ENCODE measurements at regions not wholly inside any gene's neighbourhood (a gene's known extent, or its start where the extent isn't known, plus 50 kb on each side); places are given as distances from the start of the nearest gene placed in this dataset.

DNA sequence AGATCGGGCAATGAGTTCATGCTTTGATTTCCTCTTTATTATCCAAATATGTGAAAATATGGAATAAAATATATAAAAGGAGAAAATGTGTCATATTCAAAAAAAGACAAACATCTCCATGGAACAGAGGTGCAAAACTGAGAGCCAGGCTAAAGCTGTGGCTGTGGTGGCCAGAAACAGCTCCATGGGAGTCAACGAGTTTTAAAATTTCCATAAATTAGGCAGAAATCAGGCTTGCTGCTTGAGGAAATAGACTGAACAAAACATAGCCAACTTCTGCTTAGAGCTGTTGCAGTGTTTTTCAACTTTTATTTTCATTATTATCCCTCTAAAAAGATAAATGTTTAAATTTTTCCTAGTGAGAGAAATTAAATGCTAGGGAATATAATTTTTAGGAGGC lies 110.8 kb upstream of the SLC30A5 start (continued):
- TF ChIP-seq, protein P1, sequence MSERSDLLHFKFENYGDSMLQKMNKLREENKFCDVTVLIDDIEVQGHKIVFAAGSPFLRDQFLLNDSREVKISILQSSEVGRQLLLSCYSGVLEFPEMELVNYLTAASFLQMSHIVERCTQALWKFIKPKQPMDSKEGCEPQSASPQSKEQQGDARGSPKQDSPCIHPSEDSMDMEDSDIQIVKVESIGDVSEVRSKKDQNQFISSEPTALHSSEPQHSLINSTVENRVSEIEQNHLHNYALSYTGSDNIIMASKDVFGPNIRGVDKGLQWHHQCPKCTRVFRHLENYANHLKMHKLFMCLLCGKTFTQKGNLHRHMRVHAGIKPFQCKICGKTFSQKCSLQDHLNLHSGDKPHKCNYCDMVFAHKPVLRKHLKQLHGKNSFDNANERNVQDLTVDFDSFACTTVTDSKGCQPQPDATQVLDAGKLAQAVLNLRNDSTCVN (tag by site-specific recombination; optimal IDR thresholded peaks at IDR 0.05): no peak
- TF ChIP-seq ZNF112 (tag by site-specific recombination; IDR thresholded peaks at IDR 0.05): no peak
- TF ChIP-seq SALL2 (tag by site-specific recombination; IDR thresholded peaks at IDR 0.05; ENCODE audit: borderline replicate concordance): no peak

GRCh38 chr5:68983959-68984358 lies 109.9 kb upstream of the SLC30A5 start:
- Histone ChIP-seq H3K4me1 (ENCODE audit: control insufficient read depth, insufficient read depth, low read length) (no peaks in the 10 kb centered on the region), H3K9me3 (ENCODE audit: control insufficient read depth, insufficient read depth, low read depth, low read length) (no peaks in the 10 kb centered on the region), H3K36me3 (ENCODE audit: control insufficient read depth in 2 of 2, insufficient read depth in 1 of 2, low read length in 2 of 2) (no peaks in the 10 kb centered on the region), H3K27ac (ENCODE audit: extremely low read depth, low read depth, low read length) (no peak overlapping the region), H3K4me3 (ENCODE audit: low read depth, low read length) (no peak overlapping the region)
- TF ChIP-seq ZNF324 (tag by site-specific recombination; IDR thresholded peaks at IDR 0.05): no peak
- 0 out of 2 replicates have a peak, but pooled peaks have one; percentile 10 for TF ChIP-seq ZNF121 (tag by site-specific recombination; IDR thresholded peaks at IDR 0.05)
- CTCF ChIA-PET: interaction anchor here (1.0 to 1.3 kb wide), 2 partner anchors 21 to 28 kb away, joined by 3 to 5 read pairs; no protein-coding TSS in a partner anchor
- POLR2A ChIA-PET: no interaction called here

DNA sequence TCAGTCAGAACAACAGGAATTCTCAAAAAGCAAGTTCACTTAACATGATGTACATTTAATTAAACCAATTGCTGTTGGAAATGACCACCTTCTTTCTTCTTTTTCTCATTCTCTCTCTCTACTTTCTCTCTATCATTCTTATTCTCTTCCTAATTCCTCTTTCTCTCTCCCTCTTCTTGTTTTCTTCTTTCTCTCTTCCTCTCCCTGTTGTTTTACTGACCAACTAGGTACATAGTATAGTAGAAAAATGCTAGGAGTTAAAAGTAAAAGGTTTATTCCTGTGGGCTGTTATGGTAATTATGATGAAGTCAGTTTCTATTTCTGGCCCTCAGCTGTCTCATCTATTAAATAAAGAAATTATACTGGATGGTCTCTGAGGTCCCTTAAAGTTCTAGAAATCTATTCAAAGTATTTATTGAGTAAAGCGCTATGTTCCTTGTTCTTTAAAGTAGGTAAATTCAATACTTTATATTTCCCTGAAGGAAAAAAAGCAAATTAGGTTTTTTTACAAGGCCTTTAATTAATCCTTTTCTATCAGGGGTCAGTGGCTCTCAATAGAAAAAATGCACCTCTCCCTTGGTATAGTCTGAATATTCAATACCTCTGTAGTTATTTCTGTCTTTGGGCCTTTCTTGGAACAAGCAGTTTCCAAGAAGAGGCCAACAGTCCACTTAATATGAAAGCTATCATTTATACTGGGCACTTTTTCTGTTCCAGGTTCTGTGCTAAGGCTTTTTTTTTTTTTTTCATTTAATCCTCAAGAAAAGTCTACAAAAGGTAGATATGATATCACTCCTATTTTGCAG lies 102.3 kb upstream of the SLC30A5 start:
- POLR2A ChIA-PET: no interaction called here

GRCh38 chr5:68994645-68995044 lies 99.2 kb upstream of the SLC30A5 start:
- CTCF ChIA-PET: interaction anchor here (0.6 to 1.0 kb wide), 2 partner anchors 13 to 32 kb away, joined by 3 to 5 read pairs; no protein-coding TSS in a partner anchor
- Histone ChIP-seq H3K27ac (ENCODE audit: extremely low read depth, low read depth, low read length) (no peak overlapping the region), H3K4me3 (ENCODE audit: low read depth, low read length) (no peak overlapping the region), H3K4me1 (ENCODE audit: control insufficient read depth, insufficient read depth, low read length) (no peaks in the 10 kb centered on the region), H3K9me3 (ENCODE audit: control insufficient read depth, insufficient read depth, low read depth, low read length) (no peaks in the 10 kb centered on the region), H3K36me3 (ENCODE audit: control insufficient read depth in 2 of 2, insufficient read depth in 1 of 2, low read length in 2 of 2) (no peaks in the 10 kb centered on the region)
- POLR2A ChIA-PET: no interaction called here
- no peak for TF ChIP-seq ZNF211 (tag by site-specific recombination; IDR thresholded peaks at IDR 0.05; ENCODE audit: low read depth)
- TF ChIP-seq ZNF521 (tag by site-specific recombination; IDR thresholded peaks at IDR 0.05): no peak
- TF ChIP-seq, protein P2, sequence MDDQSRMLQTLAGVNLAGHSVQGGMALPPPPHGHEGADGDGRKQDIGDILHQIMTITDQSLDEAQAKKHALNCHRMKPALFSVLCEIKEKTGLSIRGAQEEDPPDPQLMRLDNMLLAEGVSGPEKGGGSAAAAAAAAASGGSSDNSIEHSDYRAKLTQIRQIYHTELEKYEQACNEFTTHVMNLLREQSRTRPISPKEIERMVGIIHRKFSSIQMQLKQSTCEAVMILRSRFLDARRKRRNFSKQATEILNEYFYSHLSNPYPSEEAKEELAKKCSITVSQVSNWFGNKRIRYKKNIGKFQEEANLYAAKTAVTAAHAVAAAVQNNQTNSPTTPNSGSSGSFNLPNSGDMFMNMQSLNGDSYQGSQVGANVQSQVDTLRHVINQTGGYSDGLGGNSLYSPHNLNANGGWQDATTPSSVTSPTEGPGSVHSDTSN (CRISPR knock-in tag; IDR thresholded peaks at IDR 0.05): no peak
- no peak for TF ChIP-seq ZNF561 (tag by site-specific recombination; IDR thresholded peaks at IDR 0.05; ENCODE audit: borderline replicate concordance)
- TF ChIP-seq ZNF677 (tag by site-specific recombination; IDR thresholded peaks at IDR 0.05): no peak
- TF ChIP-seq ZNF274 (IDR thresholded peaks at IDR 0.05; ENCODE audit: low read length): no peak
- no peak for TF ChIP-seq ZNF274 (tag by site-specific recombination; IDR thresholded peaks at IDR 0.05; ENCODE audit: borderline replicate concordance)
- TF ChIP-seq ZFP37 (tag by site-specific recombination; IDR thresholded peaks at IDR 0.05): no peak
- TF ChIP-seq, protein P3, sequence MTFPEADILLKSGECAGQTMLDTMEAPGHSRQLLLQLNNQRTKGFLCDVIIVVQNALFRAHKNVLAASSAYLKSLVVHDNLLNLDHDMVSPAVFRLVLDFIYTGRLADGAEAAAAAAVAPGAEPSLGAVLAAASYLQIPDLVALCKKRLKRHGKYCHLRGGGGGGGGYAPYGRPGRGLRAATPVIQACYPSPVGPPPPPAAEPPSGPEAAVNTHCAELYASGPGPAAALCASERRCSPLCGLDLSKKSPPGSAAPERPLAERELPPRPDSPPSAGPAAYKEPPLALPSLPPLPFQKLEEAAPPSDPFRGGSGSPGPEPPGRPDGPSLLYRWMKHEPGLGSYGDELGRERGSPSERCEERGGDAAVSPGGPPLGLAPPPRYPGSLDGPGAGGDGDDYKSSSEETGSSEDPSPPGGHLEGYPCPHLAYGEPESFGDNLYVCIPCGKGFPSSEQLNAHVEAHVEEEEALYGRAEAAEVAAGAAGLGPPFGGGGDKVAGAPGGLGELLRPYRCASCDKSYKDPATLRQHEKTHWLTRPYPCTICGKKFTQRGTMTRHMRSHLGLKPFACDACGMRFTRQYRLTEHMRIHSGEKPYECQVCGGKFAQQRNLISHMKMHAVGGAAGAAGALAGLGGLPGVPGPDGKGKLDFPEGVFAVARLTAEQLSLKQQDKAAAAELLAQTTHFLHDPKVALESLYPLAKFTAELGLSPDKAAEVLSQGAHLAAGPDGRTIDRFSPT (tag by site-specific recombination; IDR thresholded peaks at IDR 0.05): no peak
- TF ChIP-seq IKZF3 (tag by site-specific recombination; IDR thresholded peaks at IDR 0.05): no peak
- no peak for TF ChIP-seq SP7 (tag by site-specific recombination; IDR thresholded peaks at IDR 0.05)

More for the DNA sequence above, 102.3 kb upstream of the SLC30A5 start:
- TF ChIP-seq ZNF664 (tag by site-specific recombination; IDR thresholded peaks at IDR 0.05) (peak; percentile 98), SP3 (tag by site-specific recombination; IDR thresholded peaks at IDR 0.05) (no peak), ZNF121 (tag by site-specific recombination; IDR thresholded peaks at IDR 0.05) (no peak), PRDM1 (tag by site-specific recombination; IDR thresholded peaks at IDR 0.05) (peak; percentile 48; the same call in 1 of the 2 replicates), ZNF391 (tag by site-specific recombination; IDR thresholded peaks at IDR 0.05; ENCODE audit: borderline replicate concordance, low read depth) (no peak), ZNF366 (tag by site-specific recombination; conservative IDR thresholded peaks at IDR 0.05) (0 out of 2 replicates have a peak, but pooled peaks have one; percentile 28), ZNF791 (tag by site-specific recombination; IDR thresholded peaks at IDR 0.05) (no peak)
- TF ChIP-seq, protein P2 (CRISPR knock-in tag; IDR thresholded peaks at IDR 0.05): no peak
- no peaks in the 10 kb centered on the region for H3K4me1 ChIP-seq (ENCODE audit: control insufficient read depth, insufficient read depth, low read length)
- CTCF ChIA-PET: interaction anchor here (0.6 to 0.8 kb wide), 3 partner anchors 73 to 724 kb away, joined by 3 to 5 read pairs (median 4); no protein-coding TSS in a partner anchor
- H3K27ac ChIP-seq (ENCODE audit: extremely low read depth, low read depth, low read length): no peak overlapping the region
- no peak overlapping the region for H3K4me3 ChIP-seq (ENCODE audit: low read depth, low read length)
- H3K9me3 ChIP-seq (ENCODE audit: control insufficient read depth, insufficient read depth, low read depth, low read length): no peaks in the 10 kb centered on the region
- H3K36me3 ChIP-seq (ENCODE audit: control insufficient read depth in 2 of 2, insufficient read depth in 1 of 2, low read length in 2 of 2): no peaks in the 10 kb centered on the region
